ENCODE measurements at regions not wholly inside any gene's neighbourhood (a gene's known extent, or its start where the extent isn't known, plus 50 kb on each side); places are given as distances from the start of the nearest gene placed in this dataset.
"Not testable (repeated sequence)": the region's sequence is repeated elsewhere in the genome, so short reads cannot be mapped to it uniquely, and the experiment has no call there.

DNA sequence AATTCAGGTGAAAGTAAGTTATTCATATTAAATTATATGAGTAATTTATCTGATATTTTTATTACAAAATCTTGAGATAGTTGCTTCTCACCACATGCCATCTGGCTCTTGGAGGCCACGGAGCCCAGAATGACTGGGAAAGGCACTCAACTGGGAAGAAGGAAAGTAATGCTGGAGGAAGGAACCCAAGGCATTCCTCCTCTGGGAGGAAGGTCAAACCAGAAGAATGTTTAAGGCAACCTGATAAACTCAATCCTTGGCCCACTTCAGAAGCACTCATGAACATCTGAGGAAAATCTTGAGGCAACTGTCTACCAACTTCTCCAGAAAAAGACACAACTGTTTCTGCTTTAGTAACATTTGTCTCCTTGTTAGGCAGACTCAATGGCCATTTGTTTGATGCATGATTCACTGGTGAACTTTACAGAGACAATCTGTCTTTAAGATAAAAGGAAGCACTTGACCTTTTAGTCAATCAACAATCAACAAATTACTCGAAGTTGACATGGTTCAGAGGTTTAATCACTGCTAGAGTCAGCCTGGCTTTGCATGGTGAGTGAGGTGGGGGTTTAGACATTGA, 261.4 kb upstream of the MME start:
- no peak overlapping the region for H3K4me3 ChIP-seq
- DNase-seq = no peak
- no peaks in the 10 kb centered on the region for H3K36me3 ChIP-seq
- no peaks in the 10 kb centered on the region for H3K27me3 ChIP-seq
- H3K9me3 ChIP-seq = no peaks in the 10 kb centered on the region

DNA sequence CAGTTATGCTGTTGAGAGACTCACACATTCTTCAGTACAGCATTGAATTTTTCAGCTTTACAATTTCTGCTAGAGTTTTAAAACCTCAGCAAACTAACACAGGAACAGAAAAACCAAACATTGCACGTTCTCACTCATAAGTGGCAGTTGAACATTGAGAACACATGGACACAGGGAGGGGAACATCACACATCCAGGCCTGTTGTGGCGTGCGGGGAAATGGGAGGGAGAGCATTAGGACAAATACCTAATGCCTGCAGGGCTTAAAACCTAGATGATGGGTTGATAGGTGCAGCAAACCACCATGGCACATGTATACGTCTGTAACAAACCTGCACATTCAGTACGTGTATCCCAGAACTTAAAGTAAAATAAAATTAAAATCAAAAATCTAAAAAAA, 270.1 kb upstream of the MME start:
- H3K36me3 ChIP-seq, H3K9me3 ChIP-seq, H3K27me3 ChIP-seq, DNase-seq, H3K4me3 ChIP-seq: not testable (repeated sequence)

DNA sequence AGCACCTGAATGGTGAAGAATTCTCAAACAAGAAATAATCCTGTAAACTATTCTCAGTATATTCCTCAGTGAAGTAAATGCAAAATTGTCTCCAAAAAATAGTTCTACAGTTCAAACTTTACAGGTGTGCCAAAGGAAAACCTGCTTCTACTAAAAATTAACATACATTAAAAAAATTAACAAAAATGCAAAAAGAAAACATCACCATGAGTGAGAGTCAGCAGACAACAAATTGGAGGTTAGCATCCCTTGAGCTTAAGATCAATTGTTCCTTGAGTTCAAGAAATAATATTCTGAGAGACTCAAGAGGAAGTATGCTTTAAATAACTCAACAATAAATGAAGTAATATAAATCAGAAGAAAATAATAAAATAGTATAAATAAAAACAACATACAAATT, 278.4 kb upstream of the MME start:
- DNase-seq = no peak

GRCh38 chr3:154799800-154800199, 280.3 kb upstream of the MME start:
- H3K36me3 ChIP-seq = no peaks in the 10 kb centered on the region
- H3K4me3 ChIP-seq = no peak overlapping the region
- H3K27me3 ChIP-seq = no peaks in the 10 kb centered on the region
- no peak for DNase-seq
- no peaks in the 10 kb centered on the region; the same call in 1 of the 2 replicates for H3K9me3 ChIP-seq

More for the DNA sequence above, 278.4 kb upstream of the MME start:
- Histone ChIP-seq H3K4me3 (no peak overlapping the region), H3K36me3 (no peaks in the 10 kb centered on the region), H3K9me3 (no peaks in the 10 kb centered on the region; the same call in 1 of the 2 replicates), H3K27me3 (no peaks in the 10 kb centered on the region)

GRCh38 chr3:154795582-154795981, 284.5 kb upstream of the MME start:
- Histone ChIP-seq H3K36me3 (no peaks in the 10 kb centered on the region), H3K4me3 (no peak overlapping the region), H3K9me3 (no peaks in the 10 kb centered on the region), H3K27me3 (no peaks in the 10 kb centered on the region)
- DNase-seq = peak; percentile 69

- no peaks in the 10 kb centered on the region for H3K27me3 ChIP-seq
- H3K36me3 ChIP-seq = no peaks in the 10 kb centered on the region
- no peak overlapping the region for H3K4me3 ChIP-seq
- no peaks in the 10 kb centered on the region for H3K9me3 ChIP-seq
- DNase-seq = no peak
Measured at GRCh38 chr3:154794814-154795445, 285.2 kb upstream of the MME start.

DNA sequence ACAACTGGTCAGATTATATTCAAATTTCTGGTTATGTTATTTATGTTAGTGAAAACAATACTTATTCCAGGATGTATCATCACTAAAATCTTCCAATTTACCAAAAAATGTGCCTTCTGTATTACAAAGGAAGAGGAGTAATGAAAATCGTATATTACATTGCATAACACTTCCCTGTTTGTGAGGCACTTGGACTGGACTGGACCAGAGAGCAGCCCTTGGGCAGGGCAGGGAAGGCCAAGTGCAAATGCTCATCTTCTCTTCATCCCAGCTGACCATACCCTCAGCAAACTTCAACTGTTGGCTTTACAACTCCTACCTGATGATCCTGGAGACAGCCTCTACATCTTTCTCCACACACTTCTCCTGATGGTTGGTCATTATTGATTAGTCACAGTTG, 285.7 kb upstream of the MME start:
- Histone ChIP-seq H3K4me3 (no peak overlapping the region), H3K36me3 (no peaks in the 10 kb centered on the region), H3K27me3 (no peaks in the 10 kb centered on the region), H3K9me3 (no peaks in the 10 kb centered on the region)
- DNase-seq = no peak

GRCh38 chr3:154792828-154793227, 287.3 kb upstream of the MME start:
- H3K36me3 ChIP-seq = no peaks in the 10 kb centered on the region
- H3K9me3 ChIP-seq = no peaks in the 10 kb centered on the region
- no peak for DNase-seq
- no peak overlapping the region for H3K4me3 ChIP-seq
- no peaks in the 10 kb centered on the region for H3K27me3 ChIP-seq

GRCh38 chr3:154791611-154792010, 288.5 kb upstream of the MME start:
- Histone ChIP-seq H3K4me3 (no peak overlapping the region), H3K27me3 (no peaks in the 10 kb centered on the region), H3K9me3 (no peaks in the 10 kb centered on the region), H3K36me3 (no peaks in the 10 kb centered on the region)
- DNase-seq = no peak

DNA sequence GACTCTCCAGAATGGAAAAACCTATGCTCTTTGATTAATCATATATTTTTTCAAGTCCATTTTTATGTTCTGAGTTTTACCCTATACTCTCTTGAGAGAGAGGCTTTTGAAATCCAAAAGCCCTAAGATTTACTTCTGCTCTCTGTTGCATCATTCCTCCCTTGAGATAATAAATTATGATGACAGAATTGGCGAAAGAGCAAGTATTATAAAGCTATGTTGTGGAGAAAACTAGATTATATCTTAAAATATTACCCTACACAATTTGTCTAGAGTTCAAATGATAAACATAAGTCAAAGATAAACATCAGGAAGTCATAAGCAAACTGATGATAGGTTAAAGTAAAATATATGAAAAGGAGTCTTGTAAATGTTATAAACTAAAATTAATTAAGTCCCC, 293.4 kb upstream of the MME start:
- no peak for DNase-seq
- H3K36me3 ChIP-seq = no peaks in the 10 kb centered on the region
- no peak overlapping the region for H3K4me3 ChIP-seq
- no peaks in the 10 kb centered on the region for H3K27me3 ChIP-seq
- H3K9me3 ChIP-seq = no peaks in the 10 kb centered on the region

- H3K36me3 ChIP-seq = no peaks in the 10 kb centered on the region
- H3K4me3 ChIP-seq = no peak overlapping the region
- no peaks in the 10 kb centered on the region for H3K27me3 ChIP-seq
- no peaks in the 10 kb centered on the region for H3K9me3 ChIP-seq
- no peak for DNase-seq
Measured at GRCh38 chr3:154783521-154783931, 296.6 kb upstream of the MME start.

DNA sequence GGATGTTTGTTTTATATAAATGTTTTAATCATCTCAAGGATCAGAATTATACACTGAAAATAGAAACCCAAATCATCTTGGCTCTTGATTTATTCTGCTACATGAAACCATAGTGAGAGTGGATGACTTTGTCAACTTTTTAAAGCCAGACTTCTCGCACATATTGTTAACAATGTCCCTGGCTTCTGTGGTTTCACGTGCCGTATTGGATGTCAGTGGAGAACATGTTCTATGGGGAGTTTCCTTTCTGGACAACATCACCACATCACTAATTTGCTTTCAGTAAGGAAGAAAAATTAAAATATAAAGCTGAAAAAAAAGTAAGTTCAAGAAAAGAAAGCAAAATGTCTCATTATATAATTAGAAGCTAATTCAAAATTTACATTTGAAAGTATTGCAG, 297.1 kb upstream of the MME start:
- Histone ChIP-seq H3K9me3 (no peaks in the 10 kb centered on the region), H3K27me3 (no peaks in the 10 kb centered on the region), H3K36me3 (no peaks in the 10 kb centered on the region), H3K4me3 (no peak overlapping the region)
- no peak for DNase-seq

GRCh38 chr3:154782151-154782550, 298.0 kb upstream of the MME start:
- DNase-seq = no peak
- Histone ChIP-seq H3K27me3 (no peaks in the 10 kb centered on the region), H3K36me3 (no peaks in the 10 kb centered on the region), H3K4me3 (no peak overlapping the region), H3K9me3 (no peaks in the 10 kb centered on the region)

- Histone ChIP-seq H3K9me3 (no peaks in the 10 kb centered on the region), H3K27me3 (no peaks in the 10 kb centered on the region), H3K36me3 (no peaks in the 10 kb centered on the region), H3K4me3 (no peak overlapping the region)
- no peak for DNase-seq
Measured at GRCh38 chr3:154781595-154781994, 298.5 kb upstream of the MME start.

GRCh38 chr3:154780263-154780662, 299.9 kb upstream of the MME start:
- H3K9me3 ChIP-seq = no peaks in the 10 kb centered on the region
- no peak for DNase-seq
- H3K36me3 ChIP-seq = no peaks in the 10 kb centered on the region
- H3K27me3 ChIP-seq = no peaks in the 10 kb centered on the region
- H3K4me3 ChIP-seq = no peak overlapping the region

- no peaks in the 10 kb centered on the region for H3K9me3 ChIP-seq
- H3K27me3 ChIP-seq = no peaks in the 10 kb centered on the region
- peak; percentile 28 for DNase-seq
- H3K4me3 ChIP-seq = no peak overlapping the region
- H3K36me3 ChIP-seq = no peaks in the 10 kb centered on the region
Measured at GRCh38 chr3:154779571-154779970, 300.5 kb upstream of the MME start.

GRCh38 chr3:154778057-154778456, 302.1 kb upstream of the MME start:
- Histone ChIP-seq H3K9me3 (no peaks in the 10 kb centered on the region), H3K27me3 (no peaks in the 10 kb centered on the region), H3K36me3 (no peaks in the 10 kb centered on the region), H3K4me3 (no peak overlapping the region)
- no peak for DNase-seq

- DNase-seq = no peak
- Histone ChIP-seq H3K9me3 (no peaks in the 10 kb centered on the region), H3K27me3 (no peaks in the 10 kb centered on the region), H3K36me3 (no peaks in the 10 kb centered on the region), H3K4me3 (no peak overlapping the region)
Measured at GRCh38 chr3:154776549-154777225, 303.4 kb upstream of the MME start.
